Smooth muscle cell (in vitro differentiated cells): ENCODE measurements at regions not wholly inside any gene's neighbourhood (a gene's known extent, or its start where the extent isn't known, plus 50 kb on each side); places are given as distances from the start of the nearest gene placed in this dataset.

Experiments
- DNase-seq: peaks from one replicate; lab custom pipeline; 2025; ENCODE audit not compliant: unreplicated experiment; lab: John Stamatoyannopoulos, UW
- H2AFZ ChIP-seq: fragments of 200-600 bp; sonication (generic); 2 replicates; pipeline ENCODE4 v1.6.0; 2016; ENCODE audit warnings: antibody characterized with exemption, low read depth, mild to moderate bottlenecking
- H3F3A ChIP-seq: fragments of 200-600 bp; sonication (generic); 2 replicates; pipeline ENCODE4 v1.6.0; 2017; ENCODE audit warnings: antibody characterized with exemption, low read depth
- H3K27ac ChIP-seq: fragments of 200-600 bp; sonication (generic); 2 replicates; pipeline ENCODE4 v1.5.1; 2016; ENCODE audit warnings: low read depth, mild to moderate bottlenecking
- H3K27me3 ChIP-seq: fragments of 200-600 bp; sonication (generic); 2 replicates; pipeline ENCODE4 v1.6.1; 2016; ENCODE audit warnings: low read depth, mild to moderate bottlenecking
- H3K36me3 ChIP-seq: fragments of 200-600 bp; sonication (generic); 2 replicates; pipeline ENCODE4 v1.5.1; 2016; ENCODE audit warnings: low read depth
- H3K4me1 ChIP-seq: fragments of 200-600 bp; sonication (generic); 2 replicates; pipeline ENCODE4 v1.5.1; 2016; ENCODE audit warnings: low read depth
- H3K4me2 ChIP-seq: fragments of 200-600 bp; sonication (generic); 2 replicates; pipeline ENCODE4 v1.6.0; 2016; ENCODE audit warnings: mild to moderate bottlenecking
- H3K4me3 ChIP-seq: fragments of 200-600 bp; sonication (generic); 2 replicates; pipeline ENCODE4 v1.5.1; 2016; ENCODE audit warnings: mild to moderate bottlenecking
- H3K79me2 ChIP-seq: fragments of 200-600 bp; sonication (generic); 2 replicates; pipeline ENCODE4 v1.6.0; 2016; ENCODE audit warnings: low read depth, mild to moderate bottlenecking
- H3K9ac ChIP-seq: fragments of 200-600 bp; sonication (generic); 2 replicates; pipeline ENCODE4 v1.6.0; 2016; ENCODE audit warnings: low read depth
- H3K9me3 ChIP-seq: fragments of 200-600 bp; sonication (generic); replicated peaks from 2 replicates; pipeline ENCODE4 v1.5.1; 2016; ENCODE audit warnings: low read depth
- H4K20me1 ChIP-seq: fragments of 200-600 bp; sonication (generic); 2 replicates; pipeline ENCODE4 v1.6.0; 2016; ENCODE audit warnings: low read depth
- WGBS: methylation state at CpG from one replicate; pipeline ENCODE4 v1.1.7; 2016; ENCODE audit warnings: low lambda C conversion rate; 5-methylcytosine and 5-hydroxymethylcytosine counted together
- TF ChIP-seq, protein P1 (sequence below): fragments of 200-600 bp; sonication (generic); IDR thresholded peaks from 2 replicates; pipeline ENCODE4 v1.5.1; 2017; ENCODE audit warnings: borderline replicate concordance, mild to moderate bottlenecking, antibody characterized with exemption; ENCODE audit not compliant: insufficient read depth, poor library complexity, severe bottlenecking

DNA sequence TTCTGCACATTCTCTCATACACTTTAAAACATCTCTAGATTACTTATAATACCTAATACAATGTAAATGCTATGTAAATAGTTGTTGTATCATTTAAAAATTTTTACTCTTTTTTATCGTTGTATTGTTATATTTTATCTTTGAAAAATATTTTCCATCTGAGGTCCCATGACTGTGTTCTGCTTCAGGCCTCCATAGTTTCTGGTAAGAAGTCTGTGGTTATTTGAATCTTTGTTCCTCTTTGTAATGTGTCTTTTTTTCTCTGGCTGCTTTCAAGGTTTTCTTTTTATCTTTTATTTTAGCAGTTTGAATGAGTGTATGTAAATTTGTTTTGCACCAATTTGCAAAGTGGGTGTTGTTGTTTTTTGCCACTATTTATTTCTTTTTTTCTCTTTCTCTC, 263.1 kb downstream of the RPS24 start:
- DNase-seq, result no peak
- Histone ChIP-seq H3K4me2 (no peak overlapping the region), H4K20me1 (no peaks in the 10 kb centered on the region), H3K9ac (no peak overlapping the region), H3K27me3 (no peaks in the 10 kb centered on the region), H3F3A (no peaks in the 10 kb centered on the region), H3K4me3 (no peak overlapping the region), H2AFZ (no peak overlapping the region), H3K79me2 (no peaks in the 10 kb centered on the region), H3K4me1 (peaks cover 29% of the 10 kb centered on the region), H3K27ac (no peak overlapping the region), H3K9me3 (no peaks in the 10 kb centered on the region), H3K36me3 (no peaks in the 10 kb centered on the region)
- TF ChIP-seq, protein P1, sequence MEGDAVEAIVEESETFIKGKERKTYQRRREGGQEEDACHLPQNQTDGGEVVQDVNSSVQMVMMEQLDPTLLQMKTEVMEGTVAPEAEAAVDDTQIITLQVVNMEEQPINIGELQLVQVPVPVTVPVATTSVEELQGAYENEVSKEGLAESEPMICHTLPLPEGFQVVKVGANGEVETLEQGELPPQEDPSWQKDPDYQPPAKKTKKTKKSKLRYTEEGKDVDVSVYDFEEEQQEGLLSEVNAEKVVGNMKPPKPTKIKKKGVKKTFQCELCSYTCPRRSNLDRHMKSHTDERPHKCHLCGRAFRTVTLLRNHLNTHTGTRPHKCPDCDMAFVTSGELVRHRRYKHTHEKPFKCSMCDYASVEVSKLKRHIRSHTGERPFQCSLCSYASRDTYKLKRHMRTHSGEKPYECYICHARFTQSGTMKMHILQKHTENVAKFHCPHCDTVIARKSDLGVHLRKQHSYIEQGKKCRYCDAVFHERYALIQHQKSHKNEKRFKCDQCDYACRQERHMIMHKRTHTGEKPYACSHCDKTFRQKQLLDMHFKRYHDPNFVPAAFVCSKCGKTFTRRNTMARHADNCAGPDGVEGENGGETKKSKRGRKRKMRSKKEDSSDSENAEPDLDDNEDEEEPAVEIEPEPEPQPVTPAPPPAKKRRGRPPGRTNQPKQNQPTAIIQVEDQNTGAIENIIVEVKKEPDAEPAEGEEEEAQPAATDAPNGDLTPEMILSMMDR, result no peak
- WGBS, result 95% methylated on average over 1 of the region's 1 CpG

DNA sequence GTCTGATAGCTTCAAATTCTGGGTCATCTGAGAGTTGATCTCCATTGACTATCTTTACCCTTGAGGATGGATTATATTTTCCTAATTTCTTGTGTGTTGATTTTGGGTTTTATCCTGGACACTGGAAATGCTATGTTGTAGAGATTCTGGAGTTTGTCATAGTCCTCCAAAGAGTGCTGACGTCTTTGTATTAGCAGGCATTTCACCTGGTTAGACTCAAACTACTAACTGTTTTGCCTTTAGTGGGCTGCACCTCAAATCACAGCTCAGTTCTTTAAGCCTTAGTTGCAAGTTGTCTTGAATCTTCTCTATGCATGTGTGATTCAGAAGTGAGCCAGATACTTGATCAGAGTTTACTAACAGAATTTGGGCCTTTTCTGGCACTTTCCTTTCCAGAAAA, 264.3 kb downstream of the RPS24 start:
- Histone ChIP-seq H3K27ac (no peak overlapping the region), H3K4me1 (peaks cover 19% of the 10 kb centered on the region), H2AFZ (no peak overlapping the region), H3K79me2 (no peaks in the 10 kb centered on the region), H3K36me3 (no peaks in the 10 kb centered on the region), H3K27me3 (no peaks in the 10 kb centered on the region), H3K4me3 (no peak overlapping the region), H4K20me1 (no peaks in the 10 kb centered on the region), H3K9me3 (no peaks in the 10 kb centered on the region), H3F3A (no peaks in the 10 kb centered on the region), H3K9ac (no peak overlapping the region), H3K4me2 (no peak overlapping the region)
- DNase-seq, result no peak
- WGBS, result 73% methylated on average over 1 of the region's 1 CpG
- TF ChIP-seq, protein P1, result no peak

DNA sequence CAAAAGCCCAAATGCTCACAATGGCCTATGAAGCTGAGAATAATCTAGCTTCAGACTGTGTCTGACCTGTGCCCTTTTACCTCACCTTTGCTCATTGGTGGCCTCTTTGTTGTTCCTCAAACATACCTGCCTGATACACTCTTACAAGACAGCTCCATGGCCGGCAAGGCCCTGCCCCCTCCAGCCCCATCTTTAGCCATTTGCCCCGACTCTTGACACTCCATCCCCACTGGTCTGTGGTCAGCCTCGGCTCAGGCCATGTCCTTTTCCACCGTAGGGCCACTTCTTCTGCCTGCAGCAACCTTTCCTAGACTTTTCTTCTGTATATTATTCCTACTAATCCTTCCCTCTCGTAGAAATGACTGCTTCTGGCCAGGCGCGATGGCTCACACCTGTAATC, 265.2 kb downstream of the RPS24 start:
- no peaks in the 10 kb centered on the region for H3F3A ChIP-seq
- no peak overlapping the region for H2AFZ ChIP-seq
- WGBS, result 96% methylated on average over 7 of the region's 7 CpGs
- H4K20me1 ChIP-seq, result no peaks in the 10 kb centered on the region
- no peaks in the 10 kb centered on the region for H3K36me3 ChIP-seq
- peaks cover 11% of the 10 kb centered on the region for H3K4me1 ChIP-seq
- no peak overlapping the region for H3K4me2 ChIP-seq
- H3K9ac ChIP-seq, result no peak overlapping the region
- no peak for DNase-seq
- no peak overlapping the region for H3K4me3 ChIP-seq
- no peak overlapping the region for H3K27ac ChIP-seq
- no peaks in the 10 kb centered on the region for H3K27me3 ChIP-seq
- TF ChIP-seq, protein P1, result no peak
- H3K79me2 ChIP-seq, result no peaks in the 10 kb centered on the region
- H3K9me3 ChIP-seq, result no peaks in the 10 kb centered on the region

DNA sequence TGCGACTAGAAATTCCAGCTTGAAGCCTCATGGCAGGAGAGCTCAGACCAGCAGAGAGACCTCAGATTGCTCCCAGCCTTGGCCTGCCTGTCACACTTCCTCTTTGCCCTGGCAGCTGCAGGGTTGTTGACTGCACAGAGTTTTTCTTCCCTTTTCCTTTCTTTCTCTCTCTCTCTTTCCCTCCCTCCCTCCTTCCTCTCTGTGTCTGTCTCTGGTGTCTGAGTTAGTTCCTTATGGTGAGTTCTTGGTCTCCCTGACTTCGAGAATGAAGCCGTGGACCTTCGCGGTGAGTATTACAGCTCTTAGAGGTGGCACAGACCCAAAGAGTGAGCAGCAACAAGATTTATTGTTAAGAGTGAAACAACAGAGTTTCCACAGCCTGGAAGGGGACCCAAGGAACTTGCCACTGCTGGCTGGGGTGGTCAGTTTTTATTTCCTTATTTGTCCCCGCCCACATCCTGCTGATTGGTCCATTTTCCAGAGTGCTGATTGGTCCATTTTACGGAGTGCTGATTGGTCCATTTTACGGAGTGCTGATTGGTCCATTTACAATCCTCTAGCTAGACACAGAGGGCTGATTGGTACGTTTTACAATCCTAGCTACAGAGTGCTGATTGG, 266.3 kb downstream of the RPS24 start:
- H3K27me3 ChIP-seq, result no peaks in the 10 kb centered on the region
- WGBS, result 93% methylated on average over 9 of the region's 9 CpGs
- H3K9me3 ChIP-seq, result no peaks in the 10 kb centered on the region
- no peak for DNase-seq
- H2AFZ ChIP-seq, result no peak overlapping the region
- H4K20me1 ChIP-seq, result no peaks in the 10 kb centered on the region
- H3K4me1 ChIP-seq, result peaks cover 6% of the 10 kb centered on the region
- no peak overlapping the region for H3K4me2 ChIP-seq
- no peaks in the 10 kb centered on the region for H3F3A ChIP-seq
- no peak overlapping the region for H3K9ac ChIP-seq
- TF ChIP-seq, protein P1, result no peak
- H3K36me3 ChIP-seq, result no peaks in the 10 kb centered on the region
- H3K79me2 ChIP-seq, result no peaks in the 10 kb centered on the region
- H3K27ac ChIP-seq, result no peak overlapping the region
- H3K4me3 ChIP-seq, result no peak overlapping the region
